ENCODE measurements at regions not wholly inside any gene's neighbourhood (a gene's known extent, or its start where the extent isn't known, plus 50 kb on each side); places are given as distances from the start of the nearest gene placed in this dataset.

DNA sequence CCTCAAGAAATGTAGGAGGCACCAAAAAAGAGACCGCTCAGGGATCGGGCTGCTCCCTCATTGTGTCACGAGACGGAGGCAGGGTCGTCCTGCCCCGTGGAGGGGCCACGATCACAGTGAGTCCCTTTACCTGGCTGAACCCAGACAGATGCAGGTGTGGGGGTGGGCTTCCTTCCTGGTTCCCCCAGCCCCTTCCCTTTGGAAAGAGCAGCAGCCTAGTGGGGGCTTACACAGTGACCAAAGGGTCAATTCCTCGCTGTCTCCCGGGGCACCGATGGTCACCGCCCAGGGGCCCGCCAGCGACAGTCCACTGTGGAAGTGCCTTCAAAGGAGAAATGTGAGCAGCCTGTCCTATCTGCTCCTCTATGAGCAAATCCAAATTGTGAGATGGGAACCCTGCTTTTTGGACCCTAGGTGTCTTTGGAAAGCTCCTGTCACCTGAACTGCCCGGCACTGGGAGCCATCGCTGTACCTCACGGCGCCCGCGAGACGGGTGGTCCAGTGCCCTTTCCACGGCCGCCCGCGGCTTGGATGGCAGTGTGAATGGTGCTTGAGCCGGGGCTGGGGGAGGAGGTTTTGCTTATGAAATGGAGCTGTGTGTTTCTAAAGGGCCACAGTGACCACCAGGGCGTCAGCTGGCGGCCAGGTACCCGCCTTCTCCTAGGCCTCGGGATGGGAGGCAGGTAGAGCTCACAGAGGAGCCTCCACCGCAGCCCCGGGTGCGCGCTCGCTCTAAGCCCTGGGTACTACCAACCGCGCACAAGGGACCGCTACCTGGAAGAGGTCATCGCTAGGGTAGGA is 155.7 kb downstream of the KLF13 start:
- H4K20me1 ChIP-seq (ENCODE audit: insufficient read depth, low read length) = no peaks in the 10 kb centered on the region
- no peaks in the 10 kb centered on the region for H3K9me3 ChIP-seq (ENCODE audit: low read length)
- intact Hi-C loops (cut with micrococcal nuclease; ENCODE audit: unreplicated experiment) (no loop called here), in situ Hi-C loops (cut with HindIII; ENCODE audit: extremely low pct_ligation_motif_present, low pct_unique_long_range_greater_than_20kb) (no loop called here)
- H3K4me1 ChIP-seq (ENCODE audit: insufficient read depth, low read length) = no peaks in the 10 kb centered on the region
- no TSS peak for BruUV-seq (replicated peaks)
- FAIRE-seq = no peak
- no peak overlapping the region for H3K4me2 ChIP-seq (ENCODE audit: low read depth, low read length)
- DNase-seq (ENCODE audit: low spot score) = no peak
- no peak for ATAC-seq
- POLR2A ChIA-PET = no interaction called here
- H3K4me3 ChIP-seq (replicated peaks in 1 of 3; ENCODE audit: insufficient read depth in 1 of 3, low read depth in 2 of 3, low read length in 3 of 3) = no peak overlapping the region
- peaks cover 0 to 22% of the 10 kb centered on the region in 2 experiments; a peak in 3 of 5 replicates for H3K27me3 ChIP-seq (ENCODE audit: control insufficient read depth in 1 of 2, insufficient read depth in 2 of 2, low read length in 2 of 2)
- no peaks in the 10 kb centered on the region for H3K36me3 ChIP-seq (replicated peaks in 1 of 2; ENCODE audit: control insufficient read depth in 1 of 2, insufficient read depth in 2 of 2, low read length in 2 of 2)
- TF ChIP-seq ZFP37 (CRISPR knock-in tag; IDR thresholded peaks at IDR 0.05; ENCODE audit: borderline replicate concordance) = no peak
- no peak for TF ChIP-seq JUN (CRISPR knock-in tag; IDR thresholded peaks at IDR 0.05)
- TF ChIP-seq ZSCAN12 (CRISPR knock-in tag; IDR thresholded peaks at IDR 0.05) = no peak
- TF ChIP-seq SIX4 (CRISPR knock-in tag; IDR thresholded peaks at IDR 0.05) = no peak
- TF ChIP-seq SYNCRIP (IDR thresholded peaks at IDR 0.05; ENCODE audit: insufficient read depth, low read depth, low read length) = no peak
- CTCF ChIA-PET (ENCODE audit: low intra/inter-chr PET ratio, low total read pairs) = no interaction called here
- H3K27ac ChIP-seq (ENCODE audit: extremely low read length, insufficient read depth, low read length) = no peak overlapping the region
- no peak overlapping the region for H2AFZ ChIP-seq (ENCODE audit: low read length)
- 58% methylated on average over 26 of the region's 38 CpGs for WGBS (ENCODE audit: low lambda C conversion rate)
- H3K79me2 ChIP-seq (ENCODE audit: insufficient read depth, low read length) = no peaks in the 10 kb centered on the region
- no peak overlapping the region for H3K9ac ChIP-seq (ENCODE audit: insufficient read depth, low read depth, low read length)

DNA sequence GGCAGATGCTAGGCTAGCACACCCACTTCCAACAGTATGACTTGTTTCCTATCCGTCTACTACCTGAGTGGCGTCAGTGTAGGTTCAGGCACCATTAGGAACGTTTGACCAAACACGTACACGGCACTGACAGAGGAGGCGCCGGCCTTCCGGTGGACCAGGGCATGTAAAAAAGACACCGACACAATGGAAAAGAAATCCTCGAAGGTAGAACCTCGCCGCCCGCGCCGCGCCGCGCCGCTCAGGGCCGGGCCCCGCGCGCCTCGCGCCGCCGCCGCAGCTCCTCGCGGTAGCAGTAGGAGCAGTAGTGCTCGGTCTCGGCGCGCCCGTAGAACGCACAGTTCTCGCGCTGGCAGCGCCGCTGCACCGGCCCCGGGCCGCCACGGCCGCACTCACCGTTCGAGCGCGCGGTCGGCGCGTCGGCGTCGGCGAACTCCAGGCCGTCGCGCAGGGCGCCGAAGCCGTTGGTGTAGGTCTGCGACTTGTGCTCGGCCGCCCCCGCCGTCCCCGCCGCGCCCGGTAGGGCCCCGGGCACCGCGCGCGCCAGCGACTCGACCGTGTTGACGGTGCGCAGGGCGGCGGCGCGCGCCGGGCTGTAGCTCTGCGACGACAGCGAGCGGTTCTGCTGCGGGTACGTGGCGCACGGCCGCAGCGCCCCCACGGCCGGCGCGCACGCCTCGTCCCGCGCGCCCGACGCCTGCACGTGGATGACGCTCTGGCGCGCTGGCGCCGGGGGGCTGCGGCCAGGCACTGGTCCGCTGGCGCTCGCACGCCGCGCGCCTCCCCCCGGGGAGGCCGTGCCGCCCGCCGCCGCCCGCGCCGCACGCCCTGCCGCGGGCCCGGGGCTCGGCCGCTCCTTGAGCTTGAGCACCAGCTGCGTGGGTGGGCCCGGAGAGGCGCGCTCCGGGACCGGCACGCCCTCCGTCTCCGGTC is 156.7 kb downstream of the KLF13 start:
- no peak overlapping the region for H3K4me3 ChIP-seq (replicated peaks in 1 of 3; ENCODE audit: insufficient read depth in 1 of 3, low read depth in 2 of 3, low read length in 3 of 3)
- ChIA-PET POLR2A (no interaction called here), CTCF (ENCODE audit: low intra/inter-chr PET ratio, low total read pairs) (no interaction called here)
- H4K20me1 ChIP-seq (ENCODE audit: insufficient read depth, low read length) = no peaks in the 10 kb centered on the region
- ATAC-seq (no peak), FAIRE-seq (no peak), DNase-seq (ENCODE audit: low spot score) (no peak)
- no peaks in the 10 kb centered on the region for H3K79me2 ChIP-seq (ENCODE audit: insufficient read depth, low read length)
- 90% methylated on average over 88 of the region's 147 CpGs for WGBS (ENCODE audit: low lambda C conversion rate)
- H3K36me3 ChIP-seq (replicated peaks in 1 of 2; ENCODE audit: control insufficient read depth in 1 of 2, insufficient read depth in 2 of 2, low read length in 2 of 2) = no peaks in the 10 kb centered on the region
- peaks cover 0 to 22% of the 10 kb centered on the region in 2 experiments; a peak in 3 of 5 replicates for H3K27me3 ChIP-seq (ENCODE audit: control insufficient read depth in 1 of 2, insufficient read depth in 2 of 2, low read length in 2 of 2)
- H3K27ac ChIP-seq (ENCODE audit: extremely low read length, insufficient read depth, low read length) = no peak overlapping the region
- no peak overlapping the region for H3K9ac ChIP-seq (ENCODE audit: insufficient read depth, low read depth, low read length)
- H3K4me1 ChIP-seq (ENCODE audit: insufficient read depth, low read length) = no peaks in the 10 kb centered on the region
- no TSS peak for BruUV-seq (replicated peaks)
- no peaks in the 10 kb centered on the region for H3K9me3 ChIP-seq (ENCODE audit: low read length)
- intact Hi-C loops (cut with micrococcal nuclease; ENCODE audit: unreplicated experiment) = no loop called here
- in situ Hi-C loops (cut with HindIII; ENCODE audit: extremely low pct_ligation_motif_present, low pct_unique_long_range_greater_than_20kb) = no loop called here
- no peak overlapping the region for H2AFZ ChIP-seq (ENCODE audit: low read length)
- no peak overlapping the region for H3K4me2 ChIP-seq (ENCODE audit: low read depth, low read length)
- TF ChIP-seq MIER3 (CRISPR knock-in tag; IDR thresholded peaks at IDR 0.05; ENCODE audit: borderline replicate concordance) (no peak), PCBP2 (optimal IDR thresholded peaks at IDR 0.05; ENCODE audit: low read depth, low read length, poor library complexity, severe bottlenecking) (no peak), ATF1 (CRISPR knock-in tag; IDR thresholded peaks at IDR 0.05) (no peak), STAT5B (CRISPR knock-in tag; IDR thresholded peaks at IDR 0.05) (no peak), MTF1 (CRISPR knock-in tag; IDR thresholded peaks at IDR 0.05) (no peak), BHLHE40 (IDR thresholded peaks at IDR 0.05; ENCODE audit: low read length) (no peak), ZNF296 (CRISPR knock-in tag; conservative IDR thresholded peaks at IDR 0.05) (no peak), ZNF160 (CRISPR knock-in tag; IDR thresholded peaks at IDR 0.05) (no peak)
- TF ChIP-seq, protein P1, sequence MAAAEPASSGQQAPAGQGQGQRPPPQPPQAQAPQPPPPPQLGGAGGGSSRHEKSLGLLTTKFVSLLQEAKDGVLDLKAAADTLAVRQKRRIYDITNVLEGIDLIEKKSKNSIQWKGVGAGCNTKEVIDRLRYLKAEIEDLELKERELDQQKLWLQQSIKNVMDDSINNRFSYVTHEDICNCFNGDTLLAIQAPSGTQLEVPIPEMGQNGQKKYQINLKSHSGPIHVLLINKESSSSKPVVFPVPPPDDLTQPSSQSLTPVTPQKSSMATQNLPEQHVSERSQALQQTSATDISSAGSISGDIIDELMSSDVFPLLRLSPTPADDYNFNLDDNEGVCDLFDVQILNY (CRISPR knock-in tag; conservative IDR thresholded peaks at IDR 0.05) = no peak
- TF ChIP-seq, protein P2, sequence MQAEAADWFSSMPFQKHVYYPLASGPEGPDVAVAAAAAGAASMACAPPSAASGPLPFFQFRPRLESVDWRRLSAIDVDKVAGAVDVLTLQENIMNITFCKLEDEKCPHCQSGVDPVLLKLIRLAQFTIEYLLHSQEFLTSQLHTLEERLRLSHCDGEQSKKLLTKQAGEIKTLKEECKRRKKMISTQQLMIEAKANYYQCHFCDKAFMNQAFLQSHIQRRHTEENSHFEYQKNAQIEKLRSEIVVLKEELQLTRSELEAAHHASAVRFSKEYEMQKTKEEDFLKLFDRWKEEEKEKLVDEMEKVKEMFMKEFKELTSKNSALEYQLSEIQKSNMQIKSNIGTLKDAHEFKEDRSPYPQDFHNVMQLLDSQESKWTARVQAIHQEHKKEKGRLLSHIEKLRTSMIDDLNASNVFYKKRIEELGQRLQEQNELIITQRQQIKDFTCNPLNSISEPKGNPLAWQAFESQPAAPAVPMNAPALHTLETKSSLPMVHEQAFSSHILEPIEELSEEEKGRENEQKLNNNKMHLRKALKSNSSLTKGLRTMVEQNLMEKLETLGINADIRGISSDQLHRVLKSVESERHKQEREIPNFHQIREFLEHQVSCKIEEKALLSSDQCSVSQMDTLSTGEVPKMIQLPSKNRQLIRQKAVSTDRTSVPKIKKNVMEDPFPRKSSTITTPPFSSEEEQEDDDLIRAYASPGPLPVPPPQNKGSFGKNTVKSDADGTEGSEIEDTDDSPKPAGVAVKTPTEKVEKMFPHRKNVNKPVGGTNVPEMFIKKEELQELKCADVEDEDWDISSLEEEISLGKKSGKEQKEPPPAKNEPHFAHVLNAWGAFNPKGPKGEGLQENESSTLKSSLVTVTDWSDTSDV (CRISPR knock-in tag; IDR thresholded peaks at IDR 0.05) = no peak

Measured in HepG2 (cell line).